A549 (cell line): ENCODE measurements at regions not wholly inside any gene's neighbourhood (a gene's known extent, or its start where the extent isn't known, plus 50 kb on each side); places are given as distances from the start of the nearest gene placed in this dataset.

Source experiments
- ATAC-seq, 2 experiments: fragments of 200-7000 bp in 1 of 2; fragments of >200 bp in 1 of 2; cut with Nextera tagmentation in 1 of 2; cut with Tn5 transposase in 1 of 2; 3 replicates each; pipeline versions ENCODE4 v1.8.0 to v1.9.1; 2018 to 2020; ENCODE audit warnings: mild to moderate bottlenecking in 1 of 2, moderate library complexity in 1 of 2
- CTCF ChIA-PET: fragments of 300-600 bp; sonication (Branson Sonifier 250); formaldehyde crosslinking; extraction: SDS; loops from one replicate; lab custom pipeline; 2021; ENCODE audit warnings: antibody characterized with exemption, inconsistent platforms; lab: Yijun Ruan, JAX
- POLR2A ChIA-PET: fragments of 350-600 bp; formaldehyde crosslinking; extraction: SDS; loops from one replicate; lab custom pipeline; 2021; ENCODE audit warnings: antibody characterized with exemption, inconsistent platforms; lab: Yijun Ruan, JAX
- DNase-seq, 2 experiments: peaks; one replicate each; pipeline versions ENCODE4 v3.0.0 to v3.0.0-alpha.2; 2011 to 2016; ENCODE audit warnings: low read depth in 1 of 2, low spot score in 1 of 2
- FAIRE-seq: peaks from 2 replicates; lab custom pipeline; 2011; peaks lifted over from hg19 to GRCh38; lab: Jason Lieb, UNC
- H3K27ac ChIP-seq, 2 experiments: fragments of >200 bp; sonication (Bioruptor Twin); formaldehyde crosslinking; 3 replicates each; pipeline ENCODE4 v1.5.1; 2016 to 2017
- H3K4me1 ChIP-seq: fragments of >200 bp; sonication (Bioruptor Twin); formaldehyde crosslinking; 3 replicates; pipeline ENCODE4 v1.6.1; 2016
- H3K4me2 ChIP-seq: fragments of >200 bp; sonication (Bioruptor Twin); formaldehyde crosslinking; 3 replicates; pipeline ENCODE4 v1.6.1; 2016
- H3K4me3 ChIP-seq: fragments of >200 bp; sonication (Bioruptor Twin); formaldehyde crosslinking; 3 replicates; pipeline ENCODE4 v1.5.1; 2016
- H3K9me3 ChIP-seq: fragments of >200 bp; sonication (Bioruptor Twin); formaldehyde crosslinking; 3 replicates; pipeline ENCODE4 v1.6.1; 2016
- BHLHE40 ChIP-seq: IDR thresholded peaks from 2 replicates; pipeline ENCODE4 v1.6.1; 2012; ENCODE audit warnings: low read depth, low read length, inconsistent platforms
- CBX8 ChIP-seq: fragments of 200-600 bp; sonication (generic); IDR thresholded peaks from 2 replicates; pipeline ENCODE4 v1.6.1; 2016
- CEBPB ChIP-seq, 2 experiments: fragments of >200 bp in 1 of 2; sonication (Bioruptor Twin) in 1 of 2; formaldehyde crosslinking in 1 of 2; IDR thresholded peaks; 2 replicates each; pipeline ENCODE4 v1.6.1; 2012 to 2016
- EHF ChIP-seq: fragments of 250-450 bp; sonication (Bioruptor Pico); IDR thresholded peaks from 2 replicates; pipeline ENCODE4 v1.5.0; 2020; ENCODE audit warnings: mild to moderate bottlenecking
- EHMT2 ChIP-seq: fragments of 200-600 bp; sonication (generic); IDR thresholded peaks from 2 replicates; pipeline ENCODE4 v1.6.1; 2016; ENCODE audit warnings: antibody characterized with exemption, low read depth, mild to moderate bottlenecking, moderate library complexity
- EP300 ChIP-seq, 2 experiments: fragments of >200 bp; sonication (Bioruptor Twin); formaldehyde crosslinking; IDR thresholded peaks; 2 replicates in 1 of 2; 3 replicates in 1 of 2; pipeline ENCODE4 v1.6.1; 2016 to 2017
- FOSB ChIP-seq: fragments of 250-450 bp; sonication (Bioruptor Pico); IDR thresholded peaks from 2 replicates; pipeline ENCODE4 v1.5.0; 2020; ENCODE audit warnings: mild to moderate bottlenecking, moderate library complexity
- FOSL2 ChIP-seq, 2 experiments: fragments of 450-650 bp in 1 of 2; fragments of >200 bp in 1 of 2; sonication (Bioruptor Twin) in 1 of 2; formaldehyde crosslinking; IDR thresholded peaks; 2 replicates each; pipeline versions ENCODE4 v1.5.0 to v1.6.1; 2016 to 2020; ENCODE audit warnings: mild to moderate bottlenecking in 1 of 2, moderate library complexity in 1 of 2
- FOXS1 ChIP-seq: fragments of 250-450 bp; sonication (Bioruptor Pico); IDR thresholded peaks from 2 replicates; pipeline ENCODE4 v1.5.0; 2020; ENCODE audit warnings: mild to moderate bottlenecking, moderate library complexity
- GATA3 ChIP-seq: IDR thresholded peaks from 2 replicates; pipeline ENCODE4 v1.6.1; 2012; ENCODE audit warnings: borderline replicate concordance
- HEYL ChIP-seq: fragments of 250-450 bp; sonication (Bioruptor Pico); IDR thresholded peaks from 2 replicates; pipeline ENCODE4 v1.8.0; 2021; ENCODE audit warnings: mild to moderate bottlenecking, moderate library complexity
- HOXA7 ChIP-seq: fragments of 250-450 bp; sonication (Bioruptor Pico); IDR thresholded peaks from 2 replicates; pipeline ENCODE4 v1.5.0; 2020; ENCODE audit warnings: mild to moderate bottlenecking, moderate library complexity
- JUNB ChIP-seq: fragments of >200 bp; sonication (Bioruptor Twin); formaldehyde crosslinking; IDR thresholded peaks from 2 replicates; pipeline ENCODE4 v1.6.1; 2016
- KDM1A ChIP-seq: fragments of 200-600 bp; sonication (generic); IDR thresholded peaks from 2 replicates; pipeline ENCODE4 v1.6.1; 2016; ENCODE audit warnings: low read depth, mild to moderate bottlenecking
- NPAS2 ChIP-seq: fragments of 250-450 bp; sonication (Bioruptor Pico); IDR thresholded peaks from 2 replicates; pipeline ENCODE4 v1.8.0; 2022; ENCODE audit warnings: mild to moderate bottlenecking, moderate library complexity, borderline replicate concordance
- POLR2AphosphoS2 ChIP-seq: conservative IDR thresholded peaks from 2 replicates; pipeline ENCODE4 v1.6.1; 2012; ENCODE audit warnings: low read length, improper control_type of control experiment, inconsistent platforms
- RARB ChIP-seq: fragments of 250-450 bp; sonication (Bioruptor Pico); IDR thresholded peaks from 2 replicates; pipeline ENCODE4 v1.8.0; 2021; ENCODE audit warnings: mild to moderate bottlenecking, moderate library complexity
- RCOR1 ChIP-seq: fragments of 150-350 bp; IDR thresholded peaks from 2 replicates; pipeline ENCODE4 v1.6.1; 2014; ENCODE audit warnings: antibody characterized with exemption, low read length, low read depth
- SMC3 ChIP-seq: fragments of >200 bp; sonication (Bioruptor Twin); formaldehyde crosslinking; IDR thresholded peaks from 3 replicates; pipeline ENCODE4 v1.6.1; 2018; ENCODE audit warnings: inconsistent platforms
- SREBF2 ChIP-seq: fragments of 450-650 bp; IDR thresholded peaks from 2 replicates; pipeline ENCODE4 v1.6.1; 2014; ENCODE audit warnings: mild to moderate bottlenecking, moderate library complexity
- TFCP2L1 ChIP-seq: fragments of 250-450 bp; sonication (Bioruptor Pico); IDR thresholded peaks from 2 replicates; pipeline ENCODE4 v1.5.0; 2021; ENCODE audit warnings: mild to moderate bottlenecking
- TP53 ChIP-seq: fragments of 250-450 bp; sonication (Bioruptor Pico); IDR thresholded peaks from 2 replicates; pipeline ENCODE4 v1.5.0; 2021; ENCODE audit warnings: mild to moderate bottlenecking, moderate library complexity
- ZC3H11A ChIP-seq: fragments of 450-650 bp; IDR thresholded peaks from 2 replicates; pipeline ENCODE4 v1.6.1; 2014; ENCODE audit warnings: antibody characterized with exemption, mild to moderate bottlenecking
- ZFP36 ChIP-seq: fragments of 450-650 bp; IDR thresholded peaks from 2 replicates; pipeline ENCODE4 v1.6.1; 2014; ENCODE audit warnings: borderline replicate concordance; ENCODE audit not compliant: partially characterized antibody
- ZNF302 ChIP-seq: fragments of 250-450 bp; sonication (Bioruptor Pico); IDR thresholded peaks from 2 replicates; pipeline ENCODE4 v1.9.0; 2021; ENCODE audit warnings: inconsistent platforms, mild to moderate bottlenecking, moderate library complexity
- ZSCAN20 ChIP-seq: fragments of 250-450 bp; sonication (Bioruptor Pico); IDR thresholded peaks from 2 replicates; pipeline ENCODE4 v1.8.0; 2022; ENCODE audit warnings: mild to moderate bottlenecking, moderate library complexity
- WGBS: methylation state at CpG from one replicate; pipeline ENCODE4 v1.1.6; 2017; ENCODE audit errors: missing lambda C conversion rate; 5-methylcytosine and 5-hydroxymethylcytosine counted together
- TF ChIP-seq, protein P1 (sequence below): fragments of 450-650 bp; IDR thresholded peaks from 2 replicates; pipeline ENCODE4 v1.6.1; 2014; ENCODE audit warnings: antibody characterized with exemption
- TF ChIP-seq, protein P2 (sequence below): IDR thresholded peaks from 2 replicates; pipeline ENCODE4 v1.6.1; 2012
- TF ChIP-seq, protein P3 (sequence below): fragments of 250-450 bp; sonication (Bioruptor Pico); IDR thresholded peaks from 2 replicates; pipeline ENCODE4 v1.5.0; 2020; ENCODE audit warnings: low read depth, mild to moderate bottlenecking, moderate library complexity

DNA sequence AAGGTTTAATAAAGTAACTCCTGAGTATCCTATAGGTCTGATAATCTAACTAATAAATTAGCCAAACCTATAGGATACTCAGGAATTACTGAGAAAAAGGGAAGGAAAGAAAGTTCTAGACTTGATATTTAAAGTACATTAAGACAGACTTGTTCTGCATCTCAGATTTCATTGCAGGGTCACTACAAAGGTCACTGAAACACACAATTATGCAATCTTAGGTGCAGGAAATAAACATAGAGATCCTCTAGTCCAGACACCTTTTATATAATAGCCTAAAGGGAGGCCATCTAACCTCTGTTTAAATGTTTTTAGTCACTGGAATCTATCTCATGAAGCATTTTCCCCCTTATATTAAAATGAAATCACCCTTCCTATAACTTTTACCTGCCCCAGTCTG, 1215.7 kb downstream of the MAT2B start:
- DNase-seq (no peak), ATAC-seq (no peak), FAIRE-seq (no peak)
- CTCF ChIA-PET = no interaction called here
- no peak overlapping the region for H3K4me2 ChIP-seq
- no peaks in the 10 kb centered on the region for H3K4me1 ChIP-seq
- TF ChIP-seq JUNB = no peak
- no peak for TF ChIP-seq GATA3
- no peak for TF ChIP-seq RARB
- no peak for TF ChIP-seq SMC3
- TF ChIP-seq EHMT2 = no peak
- TF ChIP-seq TP53 = no peak
- TF ChIP-seq EHF = no peak
- TF ChIP-seq ZC3H11A = no peak
- no peak for TF ChIP-seq FOXS1 (CRISPR knock-in tag)
- no peak for TF ChIP-seq HEYL
- TF ChIP-seq ZFP36 = no peak
- TF ChIP-seq BHLHE40 = no peak
- TF ChIP-seq SREBF2 = no peak
- no peak for TF ChIP-seq EP300 (IDR thresholded peaks at IDR 0.05)
- TF ChIP-seq RCOR1 = no peak
- TF ChIP-seq CBX8 = no peak
- TF ChIP-seq, protein P1, sequence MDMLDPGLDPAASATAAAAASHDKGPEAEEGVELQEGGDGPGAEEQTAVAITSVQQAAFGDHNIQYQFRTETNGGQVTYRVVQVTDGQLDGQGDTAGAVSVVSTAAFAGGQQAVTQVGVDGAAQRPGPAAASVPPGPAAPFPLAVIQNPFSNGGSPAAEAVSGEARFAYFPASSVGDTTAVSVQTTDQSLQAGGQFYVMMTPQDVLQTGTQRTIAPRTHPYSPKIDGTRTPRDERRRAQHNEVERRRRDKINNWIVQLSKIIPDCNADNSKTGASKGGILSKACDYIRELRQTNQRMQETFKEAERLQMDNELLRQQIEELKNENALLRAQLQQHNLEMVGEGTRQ = no peak
- TF ChIP-seq KDM1A = no peak
- TF ChIP-seq FOSB (CRISPR knock-in tag) = no peak
- POLR2A ChIA-PET = no interaction called here
- no peak overlapping the region for H3K27ac ChIP-seq
- no peaks in the 10 kb centered on the region for H3K9me3 ChIP-seq
- no peak overlapping the region for H3K4me3 ChIP-seq

DNA sequence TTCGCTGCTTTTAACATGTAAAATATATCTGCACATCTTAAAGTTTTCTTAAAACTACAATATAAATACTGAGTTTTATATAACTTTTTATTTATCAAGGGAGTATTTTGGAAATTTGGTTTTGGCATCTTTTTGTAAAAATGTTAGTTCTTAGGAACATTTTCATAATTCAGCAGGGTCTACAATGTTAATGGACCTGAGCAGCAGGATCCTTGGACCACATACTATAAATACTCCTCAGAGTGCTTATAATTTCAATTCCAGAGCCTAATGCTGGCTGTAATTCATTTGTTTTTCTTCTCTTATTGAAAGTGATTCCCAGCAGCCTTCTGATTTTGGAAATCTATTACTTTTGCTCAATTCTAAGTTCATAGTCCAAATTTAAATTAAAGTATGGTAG, 1216.2 kb downstream of the MAT2B start:
- Histone ChIP-seq H3K9me3 (no peaks in the 10 kb centered on the region), H3K27ac (no peak overlapping the region), H3K4me2 (no peak overlapping the region), H3K4me1 (no peaks in the 10 kb centered on the region), H3K4me3 (no peak overlapping the region)
- ChIA-PET POLR2A (no interaction called here), CTCF (no interaction called here)
- DNase-seq (no peak), ATAC-seq (no peak), FAIRE-seq (no peak)
- TF ChIP-seq RCOR1 (no peak), CEBPB (IDR thresholded peaks at IDR 0.05) (no peak), ZNF302 (CRISPR knock-in tag) (no peak), HOXA7 (CRISPR knock-in tag) (no peak), EP300 (IDR thresholded peaks at IDR 0.05) (no peak), GATA3 (no peak), FOSL2 (IDR thresholded peaks at IDR 0.05) (no peak), FOSL2 (CRISPR knock-in tag; IDR thresholded peaks at IDR 0.05) (no peak), NPAS2 (CRISPR knock-in tag) (no peak), TFCP2L1 (CRISPR knock-in tag) (no peak), POLR2AphosphoS2 (no peak)
- TF ChIP-seq, protein P2, sequence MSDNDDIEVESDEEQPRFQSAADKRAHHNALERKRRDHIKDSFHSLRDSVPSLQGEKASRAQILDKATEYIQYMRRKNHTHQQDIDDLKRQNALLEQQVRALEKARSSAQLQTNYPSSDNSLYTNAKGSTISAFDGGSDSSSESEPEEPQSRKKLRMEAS = no peak
- TF ChIP-seq, protein P3, sequence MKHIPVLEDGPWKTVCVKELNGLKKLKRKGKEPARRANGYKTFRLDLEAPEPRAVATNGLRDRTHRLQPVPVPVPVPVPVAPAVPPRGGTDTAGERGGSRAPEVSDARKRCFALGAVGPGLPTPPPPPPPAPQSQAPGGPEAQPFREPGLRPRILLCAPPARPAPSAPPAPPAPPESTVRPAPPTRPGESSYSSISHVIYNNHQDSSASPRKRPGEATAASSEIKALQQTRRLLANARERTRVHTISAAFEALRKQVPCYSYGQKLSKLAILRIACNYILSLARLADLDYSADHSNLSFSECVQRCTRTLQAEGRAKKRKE (CRISPR knock-in tag) = no peak
- 0% methylated on average over 1 of the region's 1 CpG for WGBS

DNA sequence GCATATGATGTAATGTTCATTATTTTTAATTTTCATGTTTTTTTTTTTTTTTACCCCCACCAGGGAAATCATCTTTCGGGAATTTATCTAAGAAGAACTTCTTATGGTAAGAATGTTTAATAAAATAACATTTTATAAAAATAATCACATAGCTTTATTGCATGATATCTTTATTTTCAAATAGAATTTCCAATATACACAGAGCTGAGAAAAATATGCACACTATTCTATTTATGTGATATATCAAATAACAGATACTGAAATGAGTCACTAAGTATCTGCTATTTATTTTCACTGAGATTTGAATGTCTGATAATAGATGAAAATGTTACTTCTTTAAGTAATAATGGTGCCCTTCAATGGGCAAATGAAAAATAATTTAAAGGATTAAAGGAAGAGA, 1217.3 kb downstream of the MAT2B start:
- WGBS = 1% methylated on average over 1 of the region's 1 CpG
- no peaks in the 10 kb centered on the region for H3K9me3 ChIP-seq
- no peak for TF ChIP-seq ZSCAN20
- DNase-seq = no peak
- no peak overlapping the region for H3K4me2 ChIP-seq
- ChIA-PET CTCF (no interaction called here), POLR2A (no interaction called here)
- H3K27ac ChIP-seq = no peak overlapping the region
- H3K4me1 ChIP-seq = no peaks in the 10 kb centered on the region
- FAIRE-seq = no peak
- H3K4me3 ChIP-seq = no peak overlapping the region
- ATAC-seq = no peak
